CD14-positive monocyte (primary cell): ENCODE measurements at regions not wholly inside any gene's neighbourhood (a gene's known extent, or its start where the extent isn't known, plus 50 kb on each side); places are given as distances from the start of the nearest gene placed in this dataset.

Experiments used
- DNase-seq, 3 donors: peaks; one replicate each; pipeline ENCODE4 v3.0.0-alpha.2; 2011 to 2022
- H2AFZ ChIP-seq: 2 replicates; pipeline ENCODE4 v1.6.0; 2012; ENCODE audit warnings: mild to moderate bottlenecking, low read depth, low read length, inconsistent platforms; ENCODE audit not compliant: insufficient read depth, poor library complexity, severe bottlenecking
- H3K27ac ChIP-seq, 2 donors: 1 replicate in 1 of 2; 2 replicates in 1 of 2; pipeline ENCODE4 v1.5.1; 2012 to 2013; ENCODE audit warnings: low read length in 2 of 2, control low read depth in 1 of 2, inconsistent platforms in 1 of 2, low read depth in 1 of 2, mild to moderate bottlenecking in 1 of 2
- H3K27me3 ChIP-seq, 2 donors: one replicate each; pipeline versions ENCODE4 v1.6.0 to v1.6.1; 2011 to 2013; ENCODE audit warnings: low read length in 2 of 2; ENCODE audit not compliant: control insufficient read depth in 2 of 2, insufficient read depth in 2 of 2
- H3K36me3 ChIP-seq, 2 donors: replicated peaks in 1 of 2; 1 replicate in 1 of 2; 2 replicates in 1 of 2; pipeline versions ENCODE4 v1.5.1 to v1.6.1; 2012 to 2013; ENCODE audit warnings: low read length in 2 of 2, control low read depth in 1 of 2, inconsistent platforms in 1 of 2, mild to moderate bottlenecking in 1 of 2; ENCODE audit not compliant: insufficient read depth in 2 of 2, control insufficient read depth in 1 of 2
- H3K4me1 ChIP-seq, 2 donors: 1 replicate in 1 of 2; 2 replicates in 1 of 2; pipeline versions ENCODE4 v1.5.1 to v1.6.1; 2012 to 2013; ENCODE audit warnings: low read length in 2 of 2, control low read depth in 1 of 2, inconsistent platforms in 1 of 2, mild to moderate bottlenecking in 1 of 2, moderate library complexity in 1 of 2; ENCODE audit not compliant: insufficient read depth in 2 of 2, control insufficient read depth in 1 of 2
- H3K4me2 ChIP-seq: replicated peaks from 2 replicates; pipeline ENCODE3; 2012; ENCODE audit warnings: low read length, moderate library complexity, mild to moderate bottlenecking; ENCODE audit not compliant: poor library complexity, severe bottlenecking; ENCODE audit errors: extremely low read depth
- H3K4me3 ChIP-seq, 3 experiments: fragments of 200-600 bp in 1 of 3; sonication (generic) in 1 of 3; replicated peaks in 1 of 3; 1 replicate in 2 of 3; 2 replicates in 1 of 3; pipeline ENCODE4 v1.5.1; 2011 to 2013; ENCODE audit warnings: low read length in 3 of 3, mild to moderate bottlenecking in 3 of 3, control low read depth in 2 of 3, low read depth in 2 of 3, inconsistent platforms in 1 of 3, moderate library complexity in 1 of 3
- H3K79me2 ChIP-seq: 2 replicates; pipeline ENCODE4 v1.6.0; 2012; ENCODE audit warnings: mild to moderate bottlenecking, control low read depth, inconsistent platforms, low read length, moderate library complexity; ENCODE audit not compliant: insufficient read depth
- H3K9ac ChIP-seq: 2 replicates; pipeline ENCODE4 v1.6.0; 2017; ENCODE audit warnings: low read length, mild to moderate bottlenecking; ENCODE audit not compliant: insufficient read depth, poor library complexity, severe bottlenecking
- H3K9me3 ChIP-seq, 2 donors: replicated peaks in 1 of 2; 1 replicate in 1 of 2; 2 replicates in 1 of 2; pipeline versions ENCODE4 v1.5.1 to v1.6.1; 2012 to 2013; ENCODE audit warnings: low read length in 2 of 2, control low read depth in 1 of 2; ENCODE audit not compliant: control insufficient read depth in 1 of 2, insufficient read depth in 1 of 2
- H4K20me1 ChIP-seq: 2 replicates; pipeline ENCODE4 v1.6.0; 2012; ENCODE audit warnings: mild to moderate bottlenecking, low read length, control low read depth, moderate library complexity; ENCODE audit not compliant: insufficient read depth
- H3K27ac Mint-ChIP-seq, 7 donors: one replicate each; pipeline ENCODE4 v1.8.0; 2020; ENCODE audit warnings: mild to moderate bottlenecking in 7 of 7, mixed read lengths in 7 of 7, moderate library complexity in 6 of 7, inconsistent platforms in 2 of 7
- H3K27me3 Mint-ChIP-seq, 3 donors: one replicate each; pipeline ENCODE4 v1.8.0; 2021 to 2022; ENCODE audit warnings: low read depth in 3 of 3, mild to moderate bottlenecking in 3 of 3, mixed read lengths in 3 of 3, moderate library complexity in 3 of 3, inconsistent platforms in 1 of 3
- H3K36me3 Mint-ChIP-seq, 2 donors: one replicate each; pipeline ENCODE4 v1.8.0; 2020; ENCODE audit warnings: mixed read lengths in 2 of 2, inconsistent platforms in 1 of 2, mild to moderate bottlenecking in 1 of 2
- H3K4me1 Mint-ChIP-seq: one replicate; pipeline ENCODE4 v1.8.0; 2020; ENCODE audit warnings: mild to moderate bottlenecking, mixed read lengths
- H3K4me3 Mint-ChIP-seq, 2 donors: one replicate each; pipeline ENCODE4 v1.8.0; 2020; ENCODE audit warnings: mild to moderate bottlenecking in 2 of 2, mixed read lengths in 2 of 2, moderate library complexity in 1 of 2
- H3K9me3 Mint-ChIP-seq, 7 donors: one replicate each; pipeline ENCODE4 v1.8.0; 2020 to 2022; ENCODE audit warnings: mixed read lengths in 7 of 7, mild to moderate bottlenecking in 6 of 7, moderate library complexity in 6 of 7, inconsistent platforms in 2 of 7
- WGBS: methylation state at CpG from one replicate; pipeline ENCODE4 v1.1.5; 2013; ENCODE audit warnings: missing lambda C conversion rate; ENCODE audit not compliant: insufficient coverage; 5-methylcytosine and 5-hydroxymethylcytosine counted together
- intact Hi-C, 2 donors: fragments of 100-400 bp; cut with micrococcal nuclease; formaldehyde crosslinking; loops; one replicate each; pipeline versions ENCODE4 v1.15.0 to v1.15.1; 2023
- TF ChIP-seq, protein P1 (sequence below): fragments of 200-600 bp; IDR thresholded peaks from one replicate; pipeline ENCODE4 v1.8.0; 2022; ENCODE audit warnings: antibody characterized with exemption, mild to moderate bottlenecking

GRCh38 chr4:135605076-135605475, 1403.5 kb upstream of the PABPC4L start:
- TF ChIP-seq, protein P1, sequence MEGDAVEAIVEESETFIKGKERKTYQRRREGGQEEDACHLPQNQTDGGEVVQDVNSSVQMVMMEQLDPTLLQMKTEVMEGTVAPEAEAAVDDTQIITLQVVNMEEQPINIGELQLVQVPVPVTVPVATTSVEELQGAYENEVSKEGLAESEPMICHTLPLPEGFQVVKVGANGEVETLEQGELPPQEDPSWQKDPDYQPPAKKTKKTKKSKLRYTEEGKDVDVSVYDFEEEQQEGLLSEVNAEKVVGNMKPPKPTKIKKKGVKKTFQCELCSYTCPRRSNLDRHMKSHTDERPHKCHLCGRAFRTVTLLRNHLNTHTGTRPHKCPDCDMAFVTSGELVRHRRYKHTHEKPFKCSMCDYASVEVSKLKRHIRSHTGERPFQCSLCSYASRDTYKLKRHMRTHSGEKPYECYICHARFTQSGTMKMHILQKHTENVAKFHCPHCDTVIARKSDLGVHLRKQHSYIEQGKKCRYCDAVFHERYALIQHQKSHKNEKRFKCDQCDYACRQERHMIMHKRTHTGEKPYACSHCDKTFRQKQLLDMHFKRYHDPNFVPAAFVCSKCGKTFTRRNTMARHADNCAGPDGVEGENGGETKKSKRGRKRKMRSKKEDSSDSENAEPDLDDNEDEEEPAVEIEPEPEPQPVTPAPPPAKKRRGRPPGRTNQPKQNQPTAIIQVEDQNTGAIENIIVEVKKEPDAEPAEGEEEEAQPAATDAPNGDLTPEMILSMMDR: no peak
- Mint-ChIP-seq H3K4me1 (no peaks in the 10 kb centered on the region), H3K4me3 (no peak overlapping the region), H3K27ac (peak overlapping the region in 1 of 7 donors; percentile 35), H3K9me3 (no peaks in the 10 kb centered on the region), H3K27me3 (no peaks in the 10 kb centered on the region), H3K36me3 (no peaks in the 10 kb centered on the region)
- no peaks in the 10 kb centered on the region for H3K4me1 ChIP-seq
- no peak overlapping the region for H2AFZ ChIP-seq
- H3K79me2 ChIP-seq: no peaks in the 10 kb centered on the region
- DNase-seq: no peak
- no peaks in the 10 kb centered on the region for H3K36me3 ChIP-seq
- H3K27ac ChIP-seq: no peak overlapping the region
- H3K27me3 ChIP-seq: no peaks in the 10 kb centered on the region
- H3K4me2 ChIP-seq: no peak overlapping the region
- H3K9ac ChIP-seq: no peak overlapping the region
- no peak overlapping the region for H3K4me3 ChIP-seq
- H3K9me3 ChIP-seq: no peaks in the 10 kb centered on the region
- H4K20me1 ChIP-seq: no peaks in the 10 kb centered on the region
- no CpG with 5 or more reads among the region's 1 CpG for WGBS
- intact Hi-C loops: no loop called here

DNA sequence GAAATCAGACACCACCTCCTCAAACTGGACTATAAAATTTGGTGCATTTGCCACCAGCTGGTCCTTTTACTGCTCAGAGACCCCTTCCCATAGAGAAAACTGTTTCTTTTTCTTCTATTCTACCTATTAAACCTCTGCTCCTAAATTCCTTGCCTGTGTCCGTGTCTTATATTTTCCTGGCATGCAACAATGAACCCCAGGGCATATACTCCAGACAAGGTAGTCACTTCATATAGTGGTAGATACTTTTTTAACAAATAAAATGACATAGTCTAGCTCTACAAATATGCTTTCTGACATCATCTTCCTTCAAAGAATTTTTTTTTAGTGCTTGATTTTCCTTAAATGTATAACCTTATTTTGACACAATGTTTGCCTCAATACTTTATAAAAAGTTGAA, 1402.9 kb upstream of the PABPC4L start:
- intact Hi-C loops: no loop called here
- Histone ChIP-seq H3K36me3 (no peaks in the 10 kb centered on the region), H3K27ac (no peak overlapping the region), H3K4me1 (no peaks in the 10 kb centered on the region), H3K9ac (no peak overlapping the region), H3K79me2 (no peaks in the 10 kb centered on the region), H3K4me3 (no peak overlapping the region), H4K20me1 (no peaks in the 10 kb centered on the region), H3K27me3 (no peaks in the 10 kb centered on the region), H3K9me3 (no peaks in the 10 kb centered on the region), H3K4me2 (no peak overlapping the region), H2AFZ (no peak overlapping the region)
- no peak for DNase-seq
- TF ChIP-seq, protein P1: no peak
- Mint-ChIP-seq H3K4me3 (no peak overlapping the region), H3K36me3 (no peaks in the 10 kb centered on the region), H3K27ac (no peak overlapping the region), H3K9me3 (no peaks in the 10 kb centered on the region), H3K4me1 (no peaks in the 10 kb centered on the region), H3K27me3 (no peaks in the 10 kb centered on the region)
- no CpG with 5 or more reads among the region's 1 CpG for WGBS
